A673 (cell line): ENCODE measurements at regions not wholly inside any gene's neighbourhood (a gene's known extent, or its start where the extent isn't known, plus 50 kb on each side); places are given as distances from the start of the nearest gene placed in this dataset.

Source experiments
- BruUV-seq: library from RNA; stranded (reverse); fragments of 400-500 nt; replicated peaks from 2 replicates; lab custom pipeline; 2021; lab: Mats Ljungman, UMichigan
- CTCF ChIA-PET: fragments of 300-600 bp; sonication (Branson Sonifier 250); formaldehyde crosslinking; loops from one replicate; lab custom pipeline; 2022; ENCODE audit warnings: antibody characterized with exemption; lab: Charles Lee
- POLR2A ChIA-PET: fragments of 300-600 bp; sonication (Branson Sonifier 250); formaldehyde crosslinking; loops from one replicate; lab custom pipeline; 2022; ENCODE audit warnings: antibody characterized with exemption; ENCODE audit not compliant: low non-redundant PET; lab: Charles Lee
- DNase-seq: peaks from one replicate; pipeline ENCODE4 v3.0.0-alpha.2; 2015; ENCODE audit warnings: low spot score
- H3K27ac ChIP-seq: fragments of 200-600 bp; sonication (generic); 2 replicates; pipeline ENCODE4 v1.5.1; 2016; ENCODE audit warnings: mixed run types, low read depth, mild to moderate bottlenecking, mixed read lengths, antibody characterized with exemption, low read length; ENCODE audit not compliant: poor library complexity, severe bottlenecking
- H3K27me3 ChIP-seq: fragments of 200-600 bp; sonication (generic); replicated peaks from 2 replicates; pipeline ENCODE4 v1.6.1; 2017; ENCODE audit warnings: mixed run types, low read depth, mild to moderate bottlenecking, mixed read lengths, antibody characterized with exemption, low read length; ENCODE audit not compliant: insufficient read depth, poor library complexity
- H3K36me3 ChIP-seq: fragments of 200-600 bp; sonication (generic); 2 replicates; pipeline ENCODE4 v1.6.1; 2016; ENCODE audit warnings: mixed run types, mild to moderate bottlenecking, mixed read lengths, antibody characterized with exemption, low read length; ENCODE audit not compliant: insufficient read depth, poor library complexity, severe bottlenecking
- H3K4me1 ChIP-seq: fragments of 200-600 bp; sonication (generic); 2 replicates; pipeline ENCODE4 v1.6.1; 2017; ENCODE audit warnings: mixed run types, mild to moderate bottlenecking, mixed read lengths, antibody characterized with exemption, low read length; ENCODE audit not compliant: insufficient read depth, poor library complexity, severe bottlenecking
- H3K4me3 ChIP-seq: fragments of 200-600 bp; sonication (generic); 2 replicates; pipeline ENCODE4 v1.5.1; 2016; ENCODE audit warnings: low read depth, mixed run types, mild to moderate bottlenecking, mixed read lengths, low read length; ENCODE audit not compliant: poor library complexity, severe bottlenecking
- H3K9me3 ChIP-seq: fragments of 200-600 bp; sonication (generic); 2 replicates; pipeline ENCODE4 v1.6.1; 2016; ENCODE audit warnings: mixed run types, low read depth, mild to moderate bottlenecking, mixed read lengths, antibody characterized with exemption, low read length; ENCODE audit not compliant: poor library complexity, severe bottlenecking
- CTCF ChIP-seq: fragments of 300-800, 200-600 bp; sonication (generic); conservative IDR thresholded peaks from 2 replicates; pipeline ENCODE4 v1.5.1; 2017; ENCODE audit warnings: low read depth, mild to moderate bottlenecking, antibody characterized with exemption, low read length, moderate library complexity, mixed read lengths
- EZH2 ChIP-seq: fragments of 200-600 bp; sonication (generic); IDR thresholded peaks from 2 replicates; pipeline ENCODE4 v1.6.1; 2017; ENCODE audit warnings: borderline replicate concordance, low read depth, mild to moderate bottlenecking, mixed read lengths, antibody characterized with exemption, low read length; ENCODE audit not compliant: poor library complexity, severe bottlenecking
- intact Hi-C: fragments of 100-400 bp; cut with micrococcal nuclease; formaldehyde crosslinking; loops from one replicate; pipeline ENCODE4 v1.10.0; 2022; ENCODE audit not compliant: unreplicated experiment

DNA sequence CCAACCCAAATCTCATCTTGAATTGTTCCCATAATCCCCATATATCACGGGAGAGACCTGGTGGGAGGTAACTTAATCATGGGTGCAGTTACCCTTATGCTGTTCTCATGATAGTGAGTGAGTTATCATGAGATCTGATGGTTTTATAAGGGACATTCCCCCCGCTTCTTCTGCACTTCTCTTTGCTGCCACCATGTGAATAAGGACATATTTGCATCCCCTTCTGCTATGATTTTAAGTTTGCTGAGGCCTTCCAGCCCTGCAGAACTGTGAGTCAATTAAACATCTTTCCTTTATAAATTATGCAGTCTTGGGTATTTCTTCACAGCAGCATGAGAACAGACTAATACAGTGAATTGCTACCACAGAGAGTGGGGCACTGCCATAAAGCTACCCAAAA, 179.1 kb downstream of the LRIG3 start:
- 0 out of 2 replicates have a peak, but pooled peaks have one; percentile 17 for TF ChIP-seq CTCF
- no peak for TF ChIP-seq EZH2
- no peaks in the 10 kb centered on the region for H3K27me3 ChIP-seq
- no peaks in the 10 kb centered on the region for H3K9me3 ChIP-seq
- no peak for DNase-seq
- ChIA-PET POLR2A (no interaction called here), CTCF (no interaction called here)
- BruUV-seq = no TSS peak
- intact Hi-C loops = no loop called here
- H3K4me3 ChIP-seq = no peak overlapping the region
- H3K4me1 ChIP-seq = no peaks in the 10 kb centered on the region
- no peak overlapping the region for H3K27ac ChIP-seq
- H3K36me3 ChIP-seq = no peaks in the 10 kb centered on the region

DNA sequence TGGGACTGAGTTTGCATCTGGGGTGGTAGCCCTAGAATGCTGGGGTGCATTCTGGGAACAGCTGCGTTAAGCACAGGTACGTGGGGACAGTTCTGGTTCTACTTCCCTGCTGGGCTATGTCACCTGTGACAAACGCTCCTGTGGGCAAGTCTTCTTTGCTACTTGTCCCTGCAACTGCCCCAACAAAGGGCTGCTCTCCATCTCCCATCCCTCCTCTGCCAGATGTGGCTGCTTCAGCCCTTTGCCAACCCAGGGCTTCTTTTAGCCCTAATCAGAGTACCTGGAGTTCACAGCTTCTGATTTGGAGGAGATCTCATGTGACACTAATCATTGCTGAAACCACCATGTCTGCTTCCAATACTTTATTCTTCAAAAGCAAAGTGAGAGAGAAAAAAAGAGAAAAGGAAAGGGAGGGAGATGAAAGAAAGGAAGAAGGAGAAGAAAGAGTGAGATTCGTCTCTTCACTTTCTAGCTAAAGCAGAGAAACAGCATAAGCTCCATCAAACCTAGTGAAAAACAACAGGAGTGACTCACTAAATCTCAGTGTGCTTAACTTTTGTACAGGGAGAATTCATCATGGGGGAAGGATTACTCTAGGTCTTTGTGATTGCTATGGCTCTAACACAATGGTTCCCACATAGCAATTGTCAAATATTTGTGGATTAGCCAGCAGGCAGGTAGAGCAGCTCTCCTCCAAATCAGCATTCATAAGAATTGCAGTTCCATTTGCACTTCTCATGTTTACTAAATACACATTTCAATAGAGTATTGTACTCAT, 174.8 kb downstream of the LRIG3 start:
- Histone ChIP-seq H3K9me3 (no peaks in the 10 kb centered on the region), H3K27me3 (no peaks in the 10 kb centered on the region), H3K4me3 (no peak overlapping the region), H3K36me3 (no peaks in the 10 kb centered on the region), H3K27ac (no peak overlapping the region), H3K4me1 (no peaks in the 10 kb centered on the region)
- no peak for DNase-seq
- ChIA-PET POLR2A (no interaction called here), CTCF (no interaction called here)
- intact Hi-C loops = no loop called here
- BruUV-seq = no TSS peak
- TF ChIP-seq EZH2 (no peak), CTCF (no peak)

DNA sequence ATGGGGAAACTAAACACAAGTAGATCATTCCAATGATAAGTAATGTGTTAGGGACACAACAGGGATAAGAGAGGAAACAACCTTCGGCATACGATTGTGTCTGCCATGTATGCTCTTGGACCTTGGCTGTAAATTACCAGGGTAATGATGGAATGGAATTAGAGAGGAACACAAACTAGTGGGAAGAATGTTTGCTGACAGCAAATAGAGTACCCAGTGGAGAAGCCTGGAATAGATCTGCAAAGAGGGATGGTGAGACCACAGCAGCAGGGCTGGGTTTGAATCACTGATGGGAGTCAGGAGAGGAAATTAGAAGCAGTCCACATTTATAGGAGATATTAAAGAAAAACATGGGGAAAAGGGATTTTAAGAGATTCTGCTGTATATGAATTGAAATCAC, 172.8 kb downstream of the LRIG3 start:
- H3K9me3 ChIP-seq = no peaks in the 10 kb centered on the region
- DNase-seq = no peak
- TF ChIP-seq EZH2 (no peak), CTCF (no peak)
- no peak overlapping the region for H3K4me3 ChIP-seq
- H3K27ac ChIP-seq = no peak overlapping the region
- intact Hi-C loops = no loop called here
- H3K36me3 ChIP-seq = no peaks in the 10 kb centered on the region
- no peaks in the 10 kb centered on the region for H3K4me1 ChIP-seq
- ChIA-PET POLR2A (no interaction called here), CTCF (no interaction called here)
- no TSS peak for BruUV-seq
- H3K27me3 ChIP-seq = no peaks in the 10 kb centered on the region
